OCI-LY7 (cell line): ENCODE measurements at regions not wholly inside any gene's neighbourhood (a gene's known extent, or its start where the extent isn't known, plus 50 kb on each side); places are given as distances from the start of the nearest gene placed in this dataset.

Experiments used
- CTCF ChIP-seq: fragments of 200-600 bp; sonication (generic); conservative IDR thresholded peaks from 2 replicates; pipeline ENCODE4 v1.5.1; 2014; ENCODE audit warnings: mild to moderate bottlenecking, antibody characterized with exemption, low read length, moderate library complexity, mixed read lengths
- EZH2phosphoT487 ChIP-seq: fragments of 200-600 bp; sonication (generic); IDR thresholded peaks from 2 replicates; pipeline ENCODE4 v1.6.1; 2018; ENCODE audit warnings: low read depth, borderline replicate concordance, mild to moderate bottlenecking, mixed run types, antibody characterized with exemption, low read length, moderate library complexity, mixed read lengths

- TF ChIP-seq CTCF (no peak), EZH2phosphoT487 (no peak)
These were observed 193.8 kb downstream of the SNX10 start for GRCh38 chr7:26485367-26485934.
